Vagina (tissue), 2 donors: ENCODE measurements at regions not wholly inside any gene's neighbourhood (a gene's known extent, or its start where the extent isn't known, plus 50 kb on each side); places are given as distances from the start of the nearest gene placed in this dataset.

Experiments
- CTCF ChIP-seq, 3 experiments: fragments of 450-650 bp in 2 of 3; fragments of 200-600 bp in 1 of 3; sonication (generic) in 1 of 3; IDR thresholded peaks; one replicate each; pipeline ENCODE4 v1.5.1; 2017 to 2019; ENCODE audit warnings: antibody characterized with exemption in 3 of 3, mild to moderate bottlenecking in 2 of 3, moderate library complexity in 2 of 3
- POLR2A ChIP-seq, 2 donors: fragments of 450-650 bp; IDR thresholded peaks; one replicate each; pipeline ENCODE4 v1.6.1; 2017; ENCODE audit warnings: antibody characterized with exemption in 2 of 2, mild to moderate bottlenecking in 2 of 2, moderate library complexity in 2 of 2
- POLR2AphosphoS5 ChIP-seq, 2 donors: sonication (generic); formaldehyde crosslinking; IDR thresholded peaks; one replicate each; pipeline ENCODE4 v1.9.0; 2017; ENCODE audit warnings: antibody characterized with exemption in 2 of 2, mild to moderate bottlenecking in 2 of 2, low read depth in 1 of 2; ENCODE audit not compliant: insufficient read depth in 1 of 2

DNA sequence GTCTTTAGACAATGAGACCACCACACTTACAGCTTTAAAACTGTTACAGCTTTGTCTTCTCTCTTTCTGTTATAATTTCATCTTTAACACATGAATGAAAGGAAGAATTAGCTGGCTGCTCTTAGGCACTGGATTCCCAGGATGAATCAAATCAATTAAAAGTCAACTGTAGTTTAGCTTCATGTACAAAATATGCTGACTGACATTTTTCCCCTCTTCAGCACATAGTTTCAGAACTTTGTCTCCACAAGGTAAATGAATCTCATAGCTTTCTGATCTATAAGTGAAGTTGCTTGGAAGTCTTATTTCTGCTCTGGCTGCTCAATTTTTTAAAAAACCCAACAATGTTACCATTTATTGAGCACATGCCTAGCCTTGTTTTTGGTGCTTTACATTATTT, 293.8 kb downstream of the GRIN2B start:
- TF ChIP-seq CTCF (IDR thresholded peaks at IDR 0.05) = no peak
- no peak for TF ChIP-seq POLR2A (IDR thresholded peaks at IDR 0.05)
- TF ChIP-seq POLR2AphosphoS5 (IDR thresholded peaks at IDR 0.05; ENCODE audit: insufficient read depth in 1 of 2, low read depth in 1 of 2) = no peak
